CD14-positive monocyte (primary cell): ENCODE measurements at regions not wholly inside any gene's neighbourhood (a gene's known extent, or its start where the extent isn't known, plus 50 kb on each side); places are given as distances from the start of the nearest gene placed in this dataset.

Experiments
- DNase-seq, 3 donors: peaks; one replicate each; pipeline ENCODE4 v3.0.0-alpha.2; 2011 to 2022
- H2AFZ ChIP-seq: 2 replicates; pipeline ENCODE4 v1.6.0; 2012; ENCODE audit warnings: mild to moderate bottlenecking, low read depth, low read length, inconsistent platforms; ENCODE audit not compliant: insufficient read depth, poor library complexity, severe bottlenecking
- H3K27ac ChIP-seq, 2 donors: 1 replicate in 1 of 2; 2 replicates in 1 of 2; pipeline ENCODE4 v1.5.1; 2012 to 2013; ENCODE audit warnings: low read length in 2 of 2, control low read depth in 1 of 2, inconsistent platforms in 1 of 2, low read depth in 1 of 2, mild to moderate bottlenecking in 1 of 2
- H3K27me3 ChIP-seq, 2 donors: one replicate each; pipeline versions ENCODE4 v1.6.0 to v1.6.1; 2011 to 2013; ENCODE audit warnings: low read length in 2 of 2; ENCODE audit not compliant: control insufficient read depth in 2 of 2, insufficient read depth in 2 of 2
- H3K36me3 ChIP-seq, 2 donors: replicated peaks in 1 of 2; 1 replicate in 1 of 2; 2 replicates in 1 of 2; pipeline versions ENCODE4 v1.5.1 to v1.6.1; 2012 to 2013; ENCODE audit warnings: low read length in 2 of 2, control low read depth in 1 of 2, inconsistent platforms in 1 of 2, mild to moderate bottlenecking in 1 of 2; ENCODE audit not compliant: insufficient read depth in 2 of 2, control insufficient read depth in 1 of 2
- H3K4me1 ChIP-seq, 2 donors: 1 replicate in 1 of 2; 2 replicates in 1 of 2; pipeline versions ENCODE4 v1.5.1 to v1.6.1; 2012 to 2013; ENCODE audit warnings: low read length in 2 of 2, control low read depth in 1 of 2, inconsistent platforms in 1 of 2, mild to moderate bottlenecking in 1 of 2, moderate library complexity in 1 of 2; ENCODE audit not compliant: insufficient read depth in 2 of 2, control insufficient read depth in 1 of 2
- H3K4me2 ChIP-seq: replicated peaks from 2 replicates; pipeline ENCODE3; 2012; ENCODE audit warnings: low read length, moderate library complexity, mild to moderate bottlenecking; ENCODE audit not compliant: poor library complexity, severe bottlenecking; ENCODE audit errors: extremely low read depth
- H3K4me3 ChIP-seq, 3 experiments: fragments of 200-600 bp in 1 of 3; sonication (generic) in 1 of 3; replicated peaks in 1 of 3; 1 replicate in 2 of 3; 2 replicates in 1 of 3; pipeline ENCODE4 v1.5.1; 2011 to 2013; ENCODE audit warnings: low read length in 3 of 3, mild to moderate bottlenecking in 3 of 3, control low read depth in 2 of 3, low read depth in 2 of 3, inconsistent platforms in 1 of 3, moderate library complexity in 1 of 3
- H3K79me2 ChIP-seq: 2 replicates; pipeline ENCODE4 v1.6.0; 2012; ENCODE audit warnings: mild to moderate bottlenecking, control low read depth, inconsistent platforms, low read length, moderate library complexity; ENCODE audit not compliant: insufficient read depth
- H3K9ac ChIP-seq: 2 replicates; pipeline ENCODE4 v1.6.0; 2017; ENCODE audit warnings: low read length, mild to moderate bottlenecking; ENCODE audit not compliant: insufficient read depth, poor library complexity, severe bottlenecking
- H3K9me3 ChIP-seq, 2 donors: replicated peaks in 1 of 2; 1 replicate in 1 of 2; 2 replicates in 1 of 2; pipeline versions ENCODE4 v1.5.1 to v1.6.1; 2012 to 2013; ENCODE audit warnings: low read length in 2 of 2, control low read depth in 1 of 2; ENCODE audit not compliant: control insufficient read depth in 1 of 2, insufficient read depth in 1 of 2
- H4K20me1 ChIP-seq: 2 replicates; pipeline ENCODE4 v1.6.0; 2012; ENCODE audit warnings: mild to moderate bottlenecking, low read length, control low read depth, moderate library complexity; ENCODE audit not compliant: insufficient read depth
- H3K27ac Mint-ChIP-seq, 7 donors: one replicate each; pipeline ENCODE4 v1.8.0; 2020; ENCODE audit warnings: mild to moderate bottlenecking in 7 of 7, mixed read lengths in 7 of 7, moderate library complexity in 6 of 7, inconsistent platforms in 2 of 7
- H3K27me3 Mint-ChIP-seq, 3 donors: one replicate each; pipeline ENCODE4 v1.8.0; 2021 to 2022; ENCODE audit warnings: low read depth in 3 of 3, mild to moderate bottlenecking in 3 of 3, mixed read lengths in 3 of 3, moderate library complexity in 3 of 3, inconsistent platforms in 1 of 3
- H3K36me3 Mint-ChIP-seq, 2 donors: one replicate each; pipeline ENCODE4 v1.8.0; 2020; ENCODE audit warnings: mixed read lengths in 2 of 2, inconsistent platforms in 1 of 2, mild to moderate bottlenecking in 1 of 2
- H3K4me1 Mint-ChIP-seq: one replicate; pipeline ENCODE4 v1.8.0; 2020; ENCODE audit warnings: mild to moderate bottlenecking, mixed read lengths
- H3K4me3 Mint-ChIP-seq, 2 donors: one replicate each; pipeline ENCODE4 v1.8.0; 2020; ENCODE audit warnings: mild to moderate bottlenecking in 2 of 2, mixed read lengths in 2 of 2, moderate library complexity in 1 of 2
- H3K9me3 Mint-ChIP-seq, 7 donors: one replicate each; pipeline ENCODE4 v1.8.0; 2020 to 2022; ENCODE audit warnings: mixed read lengths in 7 of 7, mild to moderate bottlenecking in 6 of 7, moderate library complexity in 6 of 7, inconsistent platforms in 2 of 7
- CTCF ChIP-seq: fragments of 200-600 bp; IDR thresholded peaks from one replicate; pipeline ENCODE4 v1.8.0; 2022; ENCODE audit warnings: antibody characterized with exemption, mild to moderate bottlenecking
- WGBS: methylation state at CpG from one replicate; pipeline ENCODE4 v1.1.5; 2013; ENCODE audit warnings: missing lambda C conversion rate; ENCODE audit not compliant: insufficient coverage; 5-methylcytosine and 5-hydroxymethylcytosine counted together
- intact Hi-C, 2 donors: fragments of 100-400 bp; cut with micrococcal nuclease; formaldehyde crosslinking; loops; one replicate each; pipeline versions ENCODE4 v1.15.0 to v1.15.1; 2023

- no peak for TF ChIP-seq CTCF
- H3K27ac ChIP-seq: no peak overlapping the region
- intact Hi-C loops: no loop called here
- no peaks in the 10 kb centered on the region for H3K27me3 ChIP-seq
- no peak overlapping the region for H2AFZ ChIP-seq
- no peak for DNase-seq
- H3K4me3 Mint-ChIP-seq: no peak overlapping the region
- no peaks in the 10 kb centered on the region for H3K79me2 ChIP-seq
- H3K9ac ChIP-seq: no peak overlapping the region
- H3K27ac Mint-ChIP-seq: no peak overlapping the region
- peaks cover 0 to 2% (median 0%) of the 10 kb centered on the region in 3 donors for H3K27me3 Mint-ChIP-seq
- H3K4me3 ChIP-seq: no peak overlapping the region
- H3K9me3 ChIP-seq: no peaks in the 10 kb centered on the region
- H3K36me3 ChIP-seq: no peaks in the 10 kb centered on the region
- peaks cover 0 to 4% (median 0%) of the 10 kb centered on the region in 7 donors for H3K9me3 Mint-ChIP-seq
- H3K36me3 Mint-ChIP-seq: no peaks in the 10 kb centered on the region
- H3K4me2 ChIP-seq: no peak overlapping the region
- no peaks in the 10 kb centered on the region for H4K20me1 ChIP-seq
- no peaks in the 10 kb centered on the region for H3K4me1 Mint-ChIP-seq
- WGBS: 97% methylated on average over 3 of the region's 5 CpGs
- no peaks in the 10 kb centered on the region for H3K4me1 ChIP-seq
Observed at GRCh38 chr1:222979561-222979960, 163.5 kb downstream of the TLR5 start.

GRCh38 chr1:222987674-222988076, 155.4 kb downstream of the TLR5 start:
- Mint-ChIP-seq H3K27me3 (peaks cover 0 to 3% (median 0%) of the 10 kb centered on the region in 3 donors), H3K4me3 (no peak overlapping the region), H3K36me3 (no peaks in the 10 kb centered on the region), H3K27ac (no peak overlapping the region), H3K9me3 (no peaks in the 10 kb centered on the region), H3K4me1 (no peaks in the 10 kb centered on the region)
- intact Hi-C loops: no loop called here
- Histone ChIP-seq H3K36me3 (no peaks in the 10 kb centered on the region), H3K79me2 (no peaks in the 10 kb centered on the region), H3K9me3 (no peaks in the 10 kb centered on the region), H3K27me3 (no peaks in the 10 kb centered on the region), H3K9ac (no peak overlapping the region), H3K4me3 (no peak overlapping the region), H3K4me1 (no peaks in the 10 kb centered on the region), H3K27ac (no peak overlapping the region), H3K4me2 (no peak overlapping the region), H2AFZ (no peak overlapping the region), H4K20me1 (no peaks in the 10 kb centered on the region)
- TF ChIP-seq CTCF: no peak
- no peak for DNase-seq
